AG04449 (cell line): ENCODE measurements at regions not wholly inside any gene's neighbourhood (a gene's known extent, or its start where the extent isn't known, plus 50 kb on each side); places are given as distances from the start of the nearest gene placed in this dataset.

Source experiments
- CTCF ChIA-PET: fragments of 350-600 bp; formaldehyde crosslinking; extraction: SDS; loops from one replicate; lab custom pipeline; 2021; ENCODE audit warnings: antibody characterized with exemption; lab: Yijun Ruan, JAX
- POLR2A ChIA-PET: fragments of 400-600, 350-600 bp; formaldehyde crosslinking; extraction: SDS; loops from one replicate; lab custom pipeline; 2020; ENCODE audit warnings: antibody characterized with exemption, inconsistent platforms; lab: Yijun Ruan, JAX
- DNase-seq: peaks from one replicate; pipeline ENCODE4 v3.0.0-alpha.2; 2010; ENCODE audit warnings: low read depth, low spot score
- H3K4me3 ChIP-seq: 2 replicates; pipeline ENCODE4 v1.5.1; 2011; ENCODE audit warnings: low read depth, mild to moderate bottlenecking, control low read depth, low read length
- CTCF ChIP-seq: IDR thresholded peaks from one replicate; pipeline ENCODE4 v1.5.1; 2011; ENCODE audit warnings: mild to moderate bottlenecking, moderate library complexity, low read length, control low read depth, inconsistent platforms; ENCODE audit not compliant: insufficient read depth; ENCODE audit errors: missing control alignments

GRCh38 chr4:54152846-54153600, 53.1 kb downstream of the GSX2 start:
- TF ChIP-seq CTCF: no peak
- no peak overlapping the region for H3K4me3 ChIP-seq
- peak; percentile 49 for DNase-seq
- ChIA-PET POLR2A (no interaction called here), CTCF (interaction anchor here (1.4 kb wide), 1 partner anchor 11 kb away, joined by 5 read pairs; no protein-coding TSS in a partner anchor)

GRCh38 chr4:54155936-54156335, 56.0 kb downstream of the GSX2 start:
- POLR2A ChIA-PET: no interaction called here
- TF ChIP-seq CTCF: no peak
- no peak for DNase-seq
- H3K4me3 ChIP-seq: no peak overlapping the region
- CTCF ChIA-PET: no interaction called here

GRCh38 chr4:54157606-54158005, 57.6 kb downstream of the GSX2 start:
- TF ChIP-seq CTCF: no peak
- ChIA-PET CTCF (no interaction called here), POLR2A (no interaction called here)
- DNase-seq: no peak
- no peak overlapping the region for H3K4me3 ChIP-seq

- DNase-seq: no peak
- H3K4me3 ChIP-seq: no peak overlapping the region
- ChIA-PET CTCF (no interaction called here), POLR2A (no interaction called here)
- no peak for TF ChIP-seq CTCF
Measured at GRCh38 chr4:54159543-54159942, 59.6 kb downstream of the GSX2 start.

- ChIA-PET POLR2A (no interaction called here), CTCF (interaction anchor here (1.0 to 1.3 kb wide), 4 partner anchors 12 to 248 kb away, joined by 3 to 5 read pairs (median 5); no protein-coding TSS in a partner anchor)
Measured at GRCh38 chr4:54165011-54165410, 64.1 kb upstream of the PDGFRA start.

GRCh38 chr4:54165438-54165837, 63.7 kb upstream of the PDGFRA start:
- no peak overlapping the region for H3K4me3 ChIP-seq
- DNase-seq: peak; percentile 86
- no peak for TF ChIP-seq CTCF
- ChIA-PET CTCF (interaction anchor here (1.2 kb wide), 1 partner anchor 17 kb away, joined by 5 read pairs; no protein-coding TSS in a partner anchor), POLR2A (interaction anchor here (0.7 kb wide), 1 partner anchor 634 kb away, joined by 3 read pairs; no protein-coding TSS in a partner anchor)

More at GRCh38 chr4:54165011-54165410, 64.1 kb upstream of the PDGFRA start:
- TF ChIP-seq CTCF: no peak
- no peak for DNase-seq
- no peak overlapping the region for H3K4me3 ChIP-seq
